Common myeloid progenitor, CD34-positive (primary cell): ENCODE measurements at regions not wholly inside any gene's neighbourhood (a gene's known extent, or its start where the extent isn't known, plus 50 kb on each side); places are given as distances from the start of the nearest gene placed in this dataset.

Experiments
- CTCF ChIA-PET: fragments of 350-600 bp; sonication (Branson Sonifier 250); formaldehyde crosslinking; loops from one replicate; lab custom pipeline; 2021; ENCODE audit warnings: antibody characterized with exemption; lab: Charles Lee
- POLR2A ChIA-PET: fragments of 350-600 bp; sonication (Branson Sonifier 250); formaldehyde crosslinking; loops from one replicate; lab custom pipeline; 2021; ENCODE audit warnings: antibody characterized with exemption; lab: Charles Lee
- DNase-seq, 3 donors: peaks; one replicate each; pipeline versions ENCODE4 v3.0.0 to v3.0.0-alpha.2; 2013
- H3K27ac ChIP-seq, 2 experiments: 1 replicate in 1 of 2; 2 replicates in 1 of 2; pipeline ENCODE4 v1.7.0; 2013; ENCODE audit warnings: inconsistent platforms in 2 of 2, low read length in 2 of 2, mild to moderate bottlenecking in 2 of 2, low read depth in 1 of 2, moderate library complexity in 1 of 2; ENCODE audit not compliant: severe bottlenecking in 2 of 2, insufficient read depth in 1 of 2, poor library complexity in 1 of 2
- H3K27me3 ChIP-seq, 5 experiments: replicated peaks in 2 of 5; 1 replicate in 3 of 5; 2 replicates in 2 of 5; pipeline versions ENCODE4 v1.6.1 to v1.7.0; 2013; ENCODE audit warnings: low read length in 4 of 5, mild to moderate bottlenecking in 2 of 5, moderate library complexity in 2 of 5, inconsistent platforms in 1 of 5; ENCODE audit not compliant: insufficient read depth in 5 of 5, control insufficient read depth in 4 of 5
- H3K36me3 ChIP-seq, 4 experiments: 1 replicate in 2 of 4; 2 replicates in 2 of 4; pipeline versions ENCODE4 v1.6.1 to v1.7.0; 2013; ENCODE audit warnings: low read length in 3 of 4, control low read depth in 1 of 4, mild to moderate bottlenecking in 1 of 4; ENCODE audit not compliant: control insufficient read depth in 4 of 4, insufficient read depth in 4 of 4
- H3K4me1 ChIP-seq, 4 experiments: 1 replicate in 3 of 4; 2 replicates in 1 of 4; pipeline versions ENCODE4 v1.6.1 to v1.7.1; 2013; ENCODE audit warnings: low read length in 3 of 4, mild to moderate bottlenecking in 3 of 4, control low read depth in 1 of 4, inconsistent platforms in 1 of 4, moderate library complexity in 1 of 4; ENCODE audit not compliant: control insufficient read depth in 4 of 4, insufficient read depth in 4 of 4; ENCODE audit errors: control extremely low read depth in 1 of 4
- H3K4me3 ChIP-seq, 7 experiments: 1 replicate in 4 of 7; 2 replicates in 3 of 7; pipeline versions ENCODE4 v1.5.1 to v1.7.0; 2013; ENCODE audit warnings: mild to moderate bottlenecking in 7 of 7, low read length in 6 of 7, moderate library complexity in 6 of 7, inconsistent platforms in 2 of 7, low read depth in 2 of 7, control low read depth in 1 of 7; ENCODE audit not compliant: insufficient read depth in 4 of 7, control insufficient read depth in 1 of 7; ENCODE audit errors: extremely low read depth in 1 of 7
- H3K9me3 ChIP-seq, 5 experiments: 1 replicate in 4 of 5; 2 replicates in 1 of 5; pipeline versions ENCODE4 v1.6.1 to v1.7.1; 2013; ENCODE audit warnings: low read length in 4 of 5, mild to moderate bottlenecking in 2 of 5, inconsistent platforms in 1 of 5, low read depth in 1 of 5, moderate library complexity in 1 of 5; ENCODE audit not compliant: control insufficient read depth in 4 of 5, insufficient read depth in 2 of 5; ENCODE audit errors: control extremely low read depth in 1 of 5
- WGBS: methylation state at CpG from one replicate; pipeline ENCODE4 v1.1.5; 2013; ENCODE audit not compliant: insufficient coverage; 5-methylcytosine and 5-hydroxymethylcytosine counted together

GRCh38 chr18:78738076-78738690 lies 241.4 kb upstream of the SALL3 start:
- 100% methylated on average over 3 of the region's 5 CpGs for WGBS
- Histone ChIP-seq H3K36me3 (no peaks in the 10 kb centered on the region), H3K4me3 (no peak overlapping the region), H3K4me1 (no peaks in the 10 kb centered on the region), H3K9me3 (no peaks in the 10 kb centered on the region), H3K27me3 (peaks cover 0 to 4% (median 0%) of the 10 kb centered on the region in 5 experiments), H3K27ac (no peak overlapping the region)
- CTCF ChIA-PET: no interaction called here
- POLR2A ChIA-PET: no interaction called here
- no peak for DNase-seq

DNA sequence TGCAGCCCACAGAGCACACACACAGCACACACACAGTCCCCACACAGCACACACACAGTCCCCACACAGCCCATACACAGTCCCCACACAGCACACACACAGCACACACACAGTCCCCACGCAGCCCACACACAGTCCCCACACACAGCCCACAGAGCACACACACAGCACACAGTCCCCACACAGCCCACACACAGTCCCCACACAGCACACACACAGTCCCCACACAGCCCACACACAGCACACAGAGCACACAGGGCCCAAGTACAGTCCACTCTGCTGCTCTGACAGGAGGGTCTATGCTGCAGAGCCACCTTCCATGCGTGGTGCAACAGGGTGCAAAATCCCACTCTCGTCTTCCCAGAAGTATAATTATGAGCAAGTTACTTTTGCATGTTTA lies 240.5 kb upstream of the SALL3 start:
- H3K27ac ChIP-seq: no peak overlapping the region
- POLR2A ChIA-PET: no interaction called here
- H3K9me3 ChIP-seq: no peaks in the 10 kb centered on the region
- no peak for DNase-seq
- H3K36me3 ChIP-seq: no peaks in the 10 kb centered on the region
- CTCF ChIA-PET: no interaction called here
- H3K27me3 ChIP-seq: peaks cover 0 to 4% (median 0%) of the 10 kb centered on the region in 5 experiments
- no peak overlapping the region for H3K4me3 ChIP-seq
- H3K4me1 ChIP-seq: no peaks in the 10 kb centered on the region
- WGBS: 100% methylated on average over 1 of the region's 3 CpGs

- Histone ChIP-seq H3K4me1 (no peaks in the 10 kb centered on the region), H3K36me3 (no peaks in the 10 kb centered on the region), H3K27ac (no peak overlapping the region), H3K27me3 (peaks cover 0 to 4% (median 0%) of the 10 kb centered on the region in 5 experiments), H3K4me3 (no peak overlapping the region), H3K9me3 (no peaks in the 10 kb centered on the region)
- DNase-seq: no peak
- ChIA-PET POLR2A (no interaction called here), CTCF (interaction anchor here (0.8 kb wide), 1 partner anchor 19 kb away, joined by 3 read pairs; no protein-coding TSS in a partner anchor)
- 96% methylated on average over 20 of the region's 24 CpGs for WGBS
Observed at GRCh38 chr18:78739882-78740677, 239.5 kb upstream of the SALL3 start.

- no peaks in the 10 kb centered on the region for H3K36me3 ChIP-seq
- no peak overlapping the region for H3K27ac ChIP-seq
- ChIA-PET CTCF (no interaction called here), POLR2A (no interaction called here)
- no peaks in the 10 kb centered on the region for H3K4me1 ChIP-seq
- H3K27me3 ChIP-seq: peaks cover 0 to 4% (median 0%) of the 10 kb centered on the region in 5 experiments
- H3K4me3 ChIP-seq: no peak overlapping the region
- WGBS: 88% methylated on average over 10 of the region's 13 CpGs
- DNase-seq: no peak
- H3K9me3 ChIP-seq: no peaks in the 10 kb centered on the region
Observed at GRCh38 chr18:78740876-78741275, 238.7 kb upstream of the SALL3 start.

DNA sequence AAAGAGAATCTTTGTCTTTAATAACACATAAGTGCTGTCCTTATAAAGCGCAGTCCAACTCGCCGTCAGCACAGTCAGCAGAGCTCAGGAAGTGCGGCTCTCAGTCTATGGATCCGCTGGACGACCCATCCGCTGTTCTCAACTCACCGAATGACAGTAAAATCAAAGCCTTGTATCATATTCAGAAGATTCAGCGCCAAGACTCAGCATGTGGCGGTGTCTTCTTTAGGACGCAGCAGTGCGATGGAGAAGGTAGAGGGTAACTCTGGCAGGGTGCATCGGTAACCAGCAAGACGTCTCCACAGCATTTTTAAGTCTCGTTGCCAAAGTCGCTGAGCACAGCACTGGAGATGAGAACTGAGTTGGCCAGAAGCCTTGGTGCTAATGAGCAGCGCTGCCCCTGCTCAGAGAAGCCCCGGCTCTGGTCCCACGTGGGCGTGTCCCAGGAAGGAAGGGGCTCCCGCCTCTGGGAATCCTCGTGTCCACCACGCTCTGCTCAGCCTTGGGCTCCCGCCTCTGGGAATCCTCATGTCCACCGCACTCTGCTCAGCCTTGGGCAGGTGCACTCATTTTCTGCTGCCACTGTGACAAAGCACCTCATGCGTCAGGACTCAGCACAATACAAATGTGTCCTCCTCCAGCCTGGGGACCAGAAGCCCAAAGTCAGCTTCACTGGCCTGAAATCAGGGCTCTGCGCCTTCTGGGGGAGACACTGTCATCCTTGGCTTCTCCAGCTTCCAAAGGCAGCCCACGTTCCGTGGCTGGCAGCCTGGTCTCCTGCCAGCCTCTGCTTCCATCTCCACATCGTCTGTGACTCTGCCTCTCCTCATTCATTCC lies 238.0 kb upstream of the SALL3 start:
- H3K9me3 ChIP-seq: no peaks in the 10 kb centered on the region
- H3K36me3 ChIP-seq: no peaks in the 10 kb centered on the region
- H3K4me1 ChIP-seq: no peaks in the 10 kb centered on the region
- no peak overlapping the region for H3K4me3 ChIP-seq
- H3K27ac ChIP-seq: no peak overlapping the region
- CTCF ChIA-PET: no interaction called here
- H3K27me3 ChIP-seq: peaks cover 0 to 4% (median 0%) of the 10 kb centered on the region in 5 experiments
- 90% methylated on average over 29 of the region's 30 CpGs for WGBS
- no peak for DNase-seq
- POLR2A ChIA-PET: no interaction called here

GRCh38 chr18:78742218-78742745 lies 237.3 kb upstream of the SALL3 start:
- H3K4me1 ChIP-seq: no peaks in the 10 kb centered on the region
- ChIA-PET POLR2A (no interaction called here), CTCF (no interaction called here)
- H3K27me3 ChIP-seq: peaks cover 0 to 4% (median 0%) of the 10 kb centered on the region in 5 experiments
- H3K27ac ChIP-seq: no peak overlapping the region
- WGBS: 100% methylated on average over 10 of the region's 11 CpGs
- H3K4me3 ChIP-seq: no peak overlapping the region
- no peaks in the 10 kb centered on the region for H3K36me3 ChIP-seq
- no peaks in the 10 kb centered on the region for H3K9me3 ChIP-seq
- no peak for DNase-seq
